GM12878 (cell line): ENCODE measurements at regions not wholly inside any gene's neighbourhood (a gene's known extent, or its start where the extent isn't known, plus 50 kb on each side); places are given as distances from the start of the nearest gene placed in this dataset.

Source experiments
- BCLAF1 ChIP-seq: fragments of 450-650 bp; IDR thresholded peaks from 2 replicates; pipeline ENCODE4 v1.6.1; 2017; ENCODE audit warnings: antibody characterized with exemption, mild to moderate bottlenecking, moderate library complexity
- CUX1 ChIP-seq: IDR thresholded peaks from 2 replicates; pipeline ENCODE4 v1.6.1; 2012; ENCODE audit warnings: improper control_type of control experiment, low read depth, low read length; ENCODE audit not compliant: insufficient replicate concordance
- EGR1 ChIP-seq, 2 experiments: IDR thresholded peaks; 1 replicate in 1 of 2; 2 replicates in 1 of 2; pipeline ENCODE4 v1.6.1; 2011 to 2012; ENCODE audit warnings: low read depth in 2 of 2, low read length in 2 of 2, borderline replicate concordance in 1 of 2, mild to moderate bottlenecking in 1 of 2, moderate library complexity in 1 of 2
- EP300 ChIP-seq, 2 experiments: fragments of 150-350 bp in 1 of 2; IDR thresholded peaks; 2 replicates each; pipeline ENCODE4 v1.6.1; 2011 to 2012; ENCODE audit warnings: low read depth in 2 of 2, low read length in 2 of 2, borderline replicate concordance in 1 of 2, improper control_type of control experiment in 1 of 2, inconsistent platforms in 1 of 2; ENCODE audit not compliant: control insufficient read depth in 1 of 2
- MEF2B ChIP-seq: fragments of 450-650 bp; IDR thresholded peaks from 2 replicates; pipeline ENCODE4 v1.6.1; 2018; ENCODE audit warnings: mild to moderate bottlenecking, moderate library complexity; ENCODE audit not compliant: partially characterized antibody, poor library complexity, severe bottlenecking
- MXI1 ChIP-seq: fragments of 150-350 bp; IDR thresholded peaks from 2 replicates; pipeline ENCODE4 v1.6.1; 2011; ENCODE audit warnings: low read depth, mild to moderate bottlenecking, inconsistent platforms, low read length, improper control_type of control experiment
- ZBED1 ChIP-seq: IDR thresholded peaks from 2 replicates; pipeline ENCODE4 v1.6.1; 2016; ENCODE audit warnings: borderline replicate concordance
- ZNF207 ChIP-seq: fragments of 450-650 bp; IDR thresholded peaks from 2 replicates; pipeline ENCODE4 v1.6.1; 2014; ENCODE audit warnings: antibody characterized with exemption, mild to moderate bottlenecking, borderline replicate concordance

GRCh38 chr9:96141128-96141474, 160.9 kb downstream of the HSD17B3 start (continued):
- TF ChIP-seq BCLAF1 = no peak
- no peak for TF ChIP-seq MXI1
- TF ChIP-seq CUX1 = no peak
- no peak for TF ChIP-seq ZBED1
- no peak for TF ChIP-seq EGR1 (IDR thresholded peaks at IDR 0.05; ENCODE audit: borderline replicate concordance in 1 of 2, low read depth in 2 of 2, low read length in 2 of 2)
- TF ChIP-seq EP300 (IDR thresholded peaks at IDR 0.05; ENCODE audit: borderline replicate concordance in 1 of 2, control insufficient read depth in 1 of 2, low read depth in 2 of 2, low read length in 2 of 2) = no peak
- TF ChIP-seq MEF2B = no peak
- no peak for TF ChIP-seq ZNF207
